Chondrocyte (in vitro differentiated cells): ENCODE measurements at regions not wholly inside any gene's neighbourhood (a gene's known extent, or its start where the extent isn't known, plus 50 kb on each side); places are given as distances from the start of the nearest gene placed in this dataset.

Source experiments
- DNase-seq: peaks from one replicate; pipeline ENCODE4 v3.0.0; 2021; ENCODE audit warnings: mixed read lengths, low spot score
- H3K27ac Mint-ChIP-seq: one replicate; pipeline ENCODE4 v1.8.0; 2021; ENCODE audit warnings: mild to moderate bottlenecking, moderate library complexity, mixed read lengths; ENCODE audit not compliant: unreplicated experiment
- H3K27me3 Mint-ChIP-seq: 2 replicates; pipeline ENCODE4 v1.8.0; 2021; ENCODE audit warnings: low read depth, mixed read lengths
- H3K36me3 Mint-ChIP-seq: 2 replicates; pipeline ENCODE4 v1.8.0; 2021; ENCODE audit warnings: low read depth, mixed read lengths
- H3K4me1 Mint-ChIP-seq: 2 replicates; pipeline ENCODE4 v1.8.0; 2021; ENCODE audit warnings: low read depth, mild to moderate bottlenecking, mixed read lengths
- H3K4me3 Mint-ChIP-seq: one replicate; pipeline ENCODE4 v1.8.0; 2021; ENCODE audit warnings: mild to moderate bottlenecking, moderate library complexity, mixed read lengths; ENCODE audit not compliant: unreplicated experiment
- H3K9me3 Mint-ChIP-seq: 2 replicates; pipeline ENCODE4 v1.8.0; 2021; ENCODE audit warnings: low read depth, mixed read lengths
- TF ChIP-seq, protein P1 (sequence below): fragments of 200-600 bp; sonication (generic); IDR thresholded peaks from 2 replicates; pipeline ENCODE4 v1.5.0; 2021; ENCODE audit warnings: antibody characterized with exemption, mild to moderate bottlenecking, moderate library complexity

DNA sequence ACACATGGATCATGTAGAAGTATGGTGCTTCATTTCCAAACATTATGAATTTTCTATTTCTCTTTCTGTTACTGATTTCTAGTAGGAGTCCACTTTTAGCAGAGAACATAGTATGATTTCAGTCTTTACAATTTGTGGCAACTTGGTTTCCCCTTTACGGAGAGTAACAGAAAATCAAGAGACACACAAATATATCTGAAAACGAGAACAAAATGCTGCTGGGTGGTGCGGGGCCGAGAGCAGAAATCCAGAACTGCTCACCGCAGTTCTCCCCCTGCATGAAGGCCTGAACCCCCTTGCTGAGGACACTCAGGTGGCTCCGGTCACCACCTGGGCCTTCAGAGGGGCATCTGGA is 94.5 kb upstream of the FMN2 start:
- peaks cover 6% of the 10 kb centered on the region for H3K4me1 Mint-ChIP-seq
- H3K27me3 Mint-ChIP-seq: peaks cover 56% of the 10 kb centered on the region
- TF ChIP-seq, protein P1, sequence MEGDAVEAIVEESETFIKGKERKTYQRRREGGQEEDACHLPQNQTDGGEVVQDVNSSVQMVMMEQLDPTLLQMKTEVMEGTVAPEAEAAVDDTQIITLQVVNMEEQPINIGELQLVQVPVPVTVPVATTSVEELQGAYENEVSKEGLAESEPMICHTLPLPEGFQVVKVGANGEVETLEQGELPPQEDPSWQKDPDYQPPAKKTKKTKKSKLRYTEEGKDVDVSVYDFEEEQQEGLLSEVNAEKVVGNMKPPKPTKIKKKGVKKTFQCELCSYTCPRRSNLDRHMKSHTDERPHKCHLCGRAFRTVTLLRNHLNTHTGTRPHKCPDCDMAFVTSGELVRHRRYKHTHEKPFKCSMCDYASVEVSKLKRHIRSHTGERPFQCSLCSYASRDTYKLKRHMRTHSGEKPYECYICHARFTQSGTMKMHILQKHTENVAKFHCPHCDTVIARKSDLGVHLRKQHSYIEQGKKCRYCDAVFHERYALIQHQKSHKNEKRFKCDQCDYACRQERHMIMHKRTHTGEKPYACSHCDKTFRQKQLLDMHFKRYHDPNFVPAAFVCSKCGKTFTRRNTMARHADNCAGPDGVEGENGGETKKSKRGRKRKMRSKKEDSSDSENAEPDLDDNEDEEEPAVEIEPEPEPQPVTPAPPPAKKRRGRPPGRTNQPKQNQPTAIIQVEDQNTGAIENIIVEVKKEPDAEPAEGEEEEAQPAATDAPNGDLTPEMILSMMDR: no peak
- no peak for DNase-seq
- no peaks in the 10 kb centered on the region for H3K9me3 Mint-ChIP-seq
- peak overlapping the region; percentile 53 for H3K4me3 Mint-ChIP-seq
- peaks cover 2% of the 10 kb centered on the region for H3K36me3 Mint-ChIP-seq
- H3K27ac Mint-ChIP-seq: no peak overlapping the region

DNA sequence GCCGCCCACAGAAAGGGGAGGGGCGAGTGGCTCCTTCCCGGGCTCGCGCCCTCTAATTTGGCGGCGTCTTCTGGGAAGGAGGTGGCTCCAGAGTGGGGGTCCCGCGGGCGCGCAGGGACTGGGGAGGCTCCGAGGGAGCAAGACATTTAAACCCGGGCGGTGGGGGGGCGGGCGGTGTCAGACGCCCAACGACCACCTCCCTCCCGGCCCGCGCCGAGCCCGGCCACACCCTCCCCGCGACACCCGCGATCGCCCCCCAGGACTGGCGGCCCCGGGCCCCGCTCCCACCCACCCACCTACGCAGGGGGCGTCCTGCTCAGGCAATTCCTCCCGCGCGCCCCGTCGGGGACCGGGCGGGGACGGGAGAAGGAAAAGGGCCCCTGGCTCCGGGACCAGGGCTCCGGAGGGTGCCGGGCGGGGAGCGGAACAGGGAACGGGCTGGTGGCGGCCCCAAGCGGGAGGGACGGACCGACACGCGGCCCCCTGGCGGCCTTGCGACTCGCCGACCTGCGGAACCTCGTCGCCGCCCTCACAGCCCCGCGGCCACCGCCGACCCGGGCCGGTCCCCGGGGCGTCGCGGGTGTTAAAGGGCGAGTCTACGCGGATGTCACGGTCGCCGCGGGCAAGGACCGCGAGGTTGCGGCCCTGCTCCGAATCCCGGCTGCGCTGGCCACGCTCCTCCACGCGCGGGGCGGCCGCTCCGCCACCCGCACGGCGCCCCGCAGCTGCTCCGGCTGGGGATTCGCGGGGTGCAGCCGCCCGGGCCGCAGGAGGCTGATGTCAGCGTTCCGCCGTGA is 94.0 kb upstream of the FMN2 start:
- Mint-ChIP-seq H3K27me3 (peaks cover 54% of the 10 kb centered on the region), H3K9me3 (no peaks in the 10 kb centered on the region), H3K4me1 (peaks cover 6% of the 10 kb centered on the region), H3K27ac (no peak overlapping the region), H3K36me3 (peaks cover 2% of the 10 kb centered on the region), H3K4me3 (peak overlapping the region; percentile 53)
- TF ChIP-seq, protein P1: peak; percentile 68
- DNase-seq: no peak

DNA sequence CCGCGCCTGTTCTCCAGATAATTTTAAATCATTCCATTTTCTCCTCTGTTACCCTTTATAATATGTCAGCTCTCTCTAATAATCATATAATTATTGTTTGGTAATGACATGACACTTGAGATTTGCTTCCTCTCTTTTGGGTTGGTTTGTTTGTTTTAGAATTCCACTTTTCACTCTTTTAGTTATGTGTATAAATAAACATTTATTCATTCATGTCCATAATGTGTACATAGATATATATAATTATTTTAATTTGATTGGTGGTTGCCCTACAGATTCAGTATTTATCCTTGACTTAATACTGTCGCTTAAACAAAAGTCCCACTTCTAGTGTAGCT is 93.4 kb upstream of the FMN2 start:
- Mint-ChIP-seq H3K36me3 (peaks cover 2% of the 10 kb centered on the region), H3K27me3 (peaks cover 50% of the 10 kb centered on the region), H3K27ac (no peak overlapping the region), H3K4me3 (peak overlapping the region; percentile 49), H3K9me3 (no peaks in the 10 kb centered on the region), H3K4me1 (peaks cover 6% of the 10 kb centered on the region)
- TF ChIP-seq, protein P1: no peak
- no peak for DNase-seq

DNA sequence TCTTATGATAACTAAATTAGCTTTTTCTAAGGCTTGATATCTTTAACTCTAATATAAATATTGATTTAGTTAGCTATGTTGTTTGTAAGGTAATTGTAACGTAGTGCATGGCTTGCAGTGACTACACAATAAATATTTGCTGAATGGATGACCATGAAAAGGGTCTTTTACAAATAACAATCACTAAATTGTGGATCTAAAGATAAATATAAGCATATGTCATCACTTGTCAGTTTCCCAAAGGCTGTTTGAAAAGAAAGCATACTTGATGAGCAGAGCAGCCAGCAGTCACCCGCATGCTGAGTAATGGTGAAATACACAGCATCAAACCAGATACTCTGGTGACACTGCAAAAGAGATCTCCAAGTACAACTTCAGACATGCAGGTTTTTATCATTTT is 92.5 kb upstream of the FMN2 start:
- peaks cover 45% of the 10 kb centered on the region for H3K27me3 Mint-ChIP-seq
- DNase-seq: no peak
- H3K36me3 Mint-ChIP-seq: peaks cover 2% of the 10 kb centered on the region
- no peak overlapping the region for H3K4me3 Mint-ChIP-seq
- TF ChIP-seq, protein P1: no peak
- H3K9me3 Mint-ChIP-seq: no peaks in the 10 kb centered on the region
- peaks cover 6% of the 10 kb centered on the region for H3K4me1 Mint-ChIP-seq
- H3K27ac Mint-ChIP-seq: no peak overlapping the region

DNA sequence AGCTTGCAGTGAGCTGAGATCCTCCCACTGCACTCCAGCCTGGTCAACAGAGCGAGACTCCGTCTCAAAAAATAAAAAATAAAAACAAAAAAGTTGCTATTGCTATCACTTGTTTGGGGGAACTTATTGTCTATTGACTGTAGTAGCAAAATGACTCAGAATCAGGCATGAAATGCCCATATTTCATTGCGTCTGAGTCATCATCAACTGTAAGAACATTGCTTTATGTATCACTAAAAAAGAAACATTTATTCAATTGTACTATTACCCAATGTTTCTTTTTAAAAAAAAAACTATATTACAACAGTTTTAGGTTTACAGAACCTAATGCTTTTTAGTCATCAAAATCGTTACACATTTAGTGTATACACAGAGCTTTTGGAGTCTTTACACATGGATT is 91.0 kb upstream of the FMN2 start:
- H3K4me3 Mint-ChIP-seq: no peak overlapping the region
- no peaks in the 10 kb centered on the region for H3K36me3 Mint-ChIP-seq
- DNase-seq: no peak
- peaks cover 6% of the 10 kb centered on the region for H3K4me1 Mint-ChIP-seq
- no peak overlapping the region for H3K27ac Mint-ChIP-seq
- H3K9me3 Mint-ChIP-seq: no peaks in the 10 kb centered on the region
- peaks cover 30% of the 10 kb centered on the region for H3K27me3 Mint-ChIP-seq
- TF ChIP-seq, protein P1: no peak
